HL-60 (cell line): ENCODE measurements at regions not wholly inside any gene's neighbourhood (a gene's known extent, or its start where the extent isn't known, plus 50 kb on each side); places are given as distances from the start of the nearest gene placed in this dataset.

Source experiments
- DNase-seq, 2 experiments: peaks; one replicate each; pipeline ENCODE4 v3.0.0-alpha.2; 2010 to 2020; ENCODE audit warnings: low read depth in 1 of 2, low spot score in 1 of 2
- H3K27ac ChIP-seq: fragments of 250-450 bp; sonication (Bioruptor Pico); replicated peaks from 2 replicates; pipeline ENCODE4 v1.5.1; 2020; ENCODE audit warnings: mild to moderate bottlenecking, moderate library complexity
- H3K27me3 ChIP-seq: fragments of 250-450 bp; sonication (Bioruptor Pico); 2 replicates; pipeline ENCODE4 v1.5.1; 2021; ENCODE audit warnings: mild to moderate bottlenecking, moderate library complexity; ENCODE audit not compliant: insufficient read depth, poor library complexity, severe bottlenecking
- H3K4me3 ChIP-seq: replicated peaks from 2 replicates; pipeline ENCODE4 v1.5.1; 2011; ENCODE audit warnings: mild to moderate bottlenecking, control low read depth, low read length; ENCODE audit not compliant: insufficient read depth
- CTCF ChIP-seq: IDR thresholded peaks from one replicate; pipeline ENCODE4 v1.5.1; 2011; ENCODE audit warnings: low read length, control low read depth, inconsistent platforms; ENCODE audit not compliant: insufficient read depth
- GABPA ChIP-seq: IDR thresholded peaks from 2 replicates; pipeline ENCODE4 v1.6.1; 2012; ENCODE audit warnings: low read depth
- POLR2AphosphoS5 ChIP-seq: IDR thresholded peaks from 2 replicates; pipeline ENCODE4 v1.6.1; 2012; ENCODE audit warnings: low read depth
- REST ChIP-seq: IDR thresholded peaks from 2 replicates; pipeline ENCODE4 v1.6.1; 2012; ENCODE audit warnings: low read depth; ENCODE audit not compliant: insufficient replicate concordance
- SPI1 ChIP-seq: IDR thresholded peaks from 2 replicates; pipeline ENCODE4 v1.6.1; 2012; ENCODE audit warnings: low read depth, mild to moderate bottlenecking, borderline replicate concordance

GRCh38 chr10:53749439-53749838 lies 976.9 kb upstream of the MBL2 start:
- TF ChIP-seq SPI1, result no peak
- TF ChIP-seq CTCF, result no peak
- no peak for TF ChIP-seq POLR2AphosphoS5
- no peak for TF ChIP-seq GABPA
- TF ChIP-seq REST, result no peak
- DNase-seq, result no peak
- no peaks in the 10 kb centered on the region for H3K27me3 ChIP-seq
- H3K27ac ChIP-seq, result no peak overlapping the region
- no peak overlapping the region for H3K4me3 ChIP-seq

GRCh38 chr10:53748319-53748718 lies 975.7 kb upstream of the MBL2 start:
- no peak overlapping the region for H3K4me3 ChIP-seq
- H3K27me3 ChIP-seq, result no peaks in the 10 kb centered on the region
- H3K27ac ChIP-seq, result no peak overlapping the region
- DNase-seq, result no peak
- no peak for TF ChIP-seq REST
- no peak for TF ChIP-seq GABPA
- TF ChIP-seq POLR2AphosphoS5, result no peak
- no peak for TF ChIP-seq CTCF
- no peak for TF ChIP-seq SPI1

- no peak for DNase-seq
- Histone ChIP-seq H3K27me3 (no peaks in the 10 kb centered on the region), H3K27ac (no peak overlapping the region), H3K4me3 (no peak overlapping the region)
- no peak for TF ChIP-seq CTCF
- no peak for TF ChIP-seq SPI1
- no peak for TF ChIP-seq GABPA
Measured at GRCh38 chr10:53744746-53745145, 972.2 kb upstream of the MBL2 start.

- no peak overlapping the region for H3K4me3 ChIP-seq
Measured at GRCh38 chr10:53744176-53744575, 971.6 kb upstream of the MBL2 start.

More at GRCh38 chr10:53744176-53744575, 971.6 kb upstream of the MBL2 start:
- Histone ChIP-seq H3K27me3 (no peaks in the 10 kb centered on the region), H3K27ac (no peak overlapping the region)
- TF ChIP-seq GABPA (no peak), SPI1 (no peak), POLR2AphosphoS5 (no peak), REST (no peak), CTCF (no peak)
- no peak for DNase-seq
